ENCODE measurements at regions not wholly inside any gene's neighbourhood (a gene's known extent, or its start where the extent isn't known, plus 50 kb on each side); places are given as distances from the start of the nearest gene placed in this dataset.

DNA sequence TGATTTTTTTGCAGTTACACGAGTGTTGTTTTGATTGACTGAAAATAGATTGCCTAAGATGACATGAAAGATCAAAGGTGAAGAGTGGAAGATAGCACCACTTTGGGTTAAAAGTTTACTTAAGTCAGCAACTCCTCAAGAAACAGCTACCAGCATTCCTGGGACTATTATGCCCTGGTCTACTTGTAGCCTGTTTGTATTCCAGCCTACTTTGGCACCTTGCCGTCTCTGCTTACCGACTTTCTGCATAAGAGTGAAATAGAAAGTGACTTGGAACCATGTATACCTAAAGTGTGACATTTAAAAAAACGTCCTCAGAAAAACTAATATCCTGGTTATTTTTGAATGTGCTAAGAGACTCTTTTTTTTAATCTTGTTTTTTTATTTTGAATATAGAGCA, 631.5 kb upstream of the PTBP2 start:
- Histone ChIP-seq H3K4me3 (replicated peaks in 1 of 3) (no peak overlapping the region), H3K36me3 (no peaks in the 10 kb centered on the region), H3K27ac (no peak overlapping the region), H3K4me1 (no peaks in the 10 kb centered on the region), H3K9me3 (no peaks in the 10 kb centered on the region), H3K27me3 (no peaks in the 10 kb centered on the region)
- TF ChIP-seq, protein P1, sequence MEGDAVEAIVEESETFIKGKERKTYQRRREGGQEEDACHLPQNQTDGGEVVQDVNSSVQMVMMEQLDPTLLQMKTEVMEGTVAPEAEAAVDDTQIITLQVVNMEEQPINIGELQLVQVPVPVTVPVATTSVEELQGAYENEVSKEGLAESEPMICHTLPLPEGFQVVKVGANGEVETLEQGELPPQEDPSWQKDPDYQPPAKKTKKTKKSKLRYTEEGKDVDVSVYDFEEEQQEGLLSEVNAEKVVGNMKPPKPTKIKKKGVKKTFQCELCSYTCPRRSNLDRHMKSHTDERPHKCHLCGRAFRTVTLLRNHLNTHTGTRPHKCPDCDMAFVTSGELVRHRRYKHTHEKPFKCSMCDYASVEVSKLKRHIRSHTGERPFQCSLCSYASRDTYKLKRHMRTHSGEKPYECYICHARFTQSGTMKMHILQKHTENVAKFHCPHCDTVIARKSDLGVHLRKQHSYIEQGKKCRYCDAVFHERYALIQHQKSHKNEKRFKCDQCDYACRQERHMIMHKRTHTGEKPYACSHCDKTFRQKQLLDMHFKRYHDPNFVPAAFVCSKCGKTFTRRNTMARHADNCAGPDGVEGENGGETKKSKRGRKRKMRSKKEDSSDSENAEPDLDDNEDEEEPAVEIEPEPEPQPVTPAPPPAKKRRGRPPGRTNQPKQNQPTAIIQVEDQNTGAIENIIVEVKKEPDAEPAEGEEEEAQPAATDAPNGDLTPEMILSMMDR (IDR thresholded peaks at IDR 0.05) = no peak
- TF ChIP-seq POLR2A (IDR thresholded peaks at IDR 0.05) = no peak
- intact Hi-C loops (cut with DNase I) = no loop called here
- WGBS, 2 donors = 20 to 37% methylated on average over 4 of the region's 4 CpGs
- DNase-seq = no peak

DNA sequence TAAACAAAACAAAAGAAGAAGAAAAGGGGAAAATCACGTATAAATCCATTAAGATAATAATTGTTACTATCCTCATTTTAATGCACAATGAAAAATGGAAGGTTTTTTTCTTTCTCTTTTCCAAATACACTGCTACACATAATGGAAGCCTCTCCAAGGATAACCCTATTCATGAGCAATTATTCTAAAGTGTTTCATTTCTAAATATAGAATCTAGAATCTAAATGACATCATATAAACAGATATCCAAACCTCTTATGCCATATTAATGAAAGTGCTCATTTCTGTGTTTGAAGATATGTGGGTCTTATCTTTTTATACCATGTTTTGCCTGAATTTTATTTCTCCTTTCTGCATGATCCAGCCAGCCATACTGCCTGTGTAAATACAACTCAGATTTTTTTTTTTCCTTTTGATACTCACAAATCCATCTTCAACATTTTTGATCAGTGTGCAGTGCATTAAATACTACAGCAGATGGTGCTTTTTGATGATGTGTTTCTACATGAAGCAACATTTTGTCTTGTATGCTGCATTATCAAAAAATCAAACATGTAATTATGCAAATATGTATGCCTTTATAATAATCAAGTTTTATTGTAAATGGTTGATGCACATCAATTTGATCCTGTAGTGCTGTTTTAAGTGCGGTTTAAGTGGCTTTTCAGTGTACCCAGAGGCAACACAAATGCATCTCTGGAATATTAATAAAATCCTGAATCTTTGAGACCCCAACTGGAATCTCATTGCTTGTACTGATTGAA, 625.6 kb upstream of the PTBP2 start:
- Histone ChIP-seq H3K27me3 (no peaks in the 10 kb centered on the region), H3K27ac (no peak overlapping the region), H3K4me3 (replicated peaks in 1 of 3) (no peak overlapping the region), H3K4me1 (no peaks in the 10 kb centered on the region), H3K9me3 (no peaks in the 10 kb centered on the region), H3K36me3 (no peaks in the 10 kb centered on the region)
- intact Hi-C loops (cut with DNase I) = no loop called here
- 81 to 86% methylated on average over 2 of the region's 2 CpGs for WGBS, 2 donors
- TF ChIP-seq, protein P1 (IDR thresholded peaks at IDR 0.05) = no peak
- TF ChIP-seq POLR2A (IDR thresholded peaks at IDR 0.05) = no peak
- no peak for DNase-seq

DNA sequence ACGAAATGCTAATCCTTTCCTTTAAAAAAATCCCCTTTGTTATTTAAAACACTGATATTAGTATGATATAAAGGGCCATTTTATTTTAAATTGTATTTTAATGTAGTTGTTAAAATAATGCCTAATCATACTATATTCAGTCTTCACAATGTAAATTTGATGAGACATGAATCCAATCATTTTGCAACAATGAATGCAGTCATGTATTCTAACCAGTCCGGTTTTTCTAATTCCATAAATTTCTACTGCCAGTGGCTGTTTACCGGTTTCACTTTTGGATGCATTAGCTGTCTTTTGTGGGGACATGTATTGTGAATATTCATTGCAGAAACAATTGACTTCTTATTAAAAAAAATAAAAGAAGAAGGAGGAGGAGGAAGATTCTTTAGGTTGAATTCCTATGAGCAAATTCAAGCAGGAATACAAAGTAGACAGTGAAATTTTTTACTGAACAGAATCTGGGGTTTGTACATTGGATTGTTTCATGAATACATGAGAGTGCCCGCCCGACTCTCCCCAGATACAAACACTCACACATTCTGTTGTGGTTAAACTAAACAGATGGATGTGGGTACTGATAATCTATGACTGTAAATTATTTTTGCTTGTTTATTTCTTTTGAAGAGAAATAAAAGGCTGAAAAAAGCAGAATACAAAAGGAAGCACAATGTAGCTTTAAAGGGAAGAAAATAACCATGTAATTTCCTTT, 624.8 kb upstream of the PTBP2 start:
- H3K4me3 ChIP-seq (replicated peaks in 1 of 3) = no peak overlapping the region
- TF ChIP-seq, protein P1 (IDR thresholded peaks at IDR 0.05) = no peak
- no peak for TF ChIP-seq POLR2A (IDR thresholded peaks at IDR 0.05)
- intact Hi-C loops (cut with DNase I) = no loop called here

DNA sequence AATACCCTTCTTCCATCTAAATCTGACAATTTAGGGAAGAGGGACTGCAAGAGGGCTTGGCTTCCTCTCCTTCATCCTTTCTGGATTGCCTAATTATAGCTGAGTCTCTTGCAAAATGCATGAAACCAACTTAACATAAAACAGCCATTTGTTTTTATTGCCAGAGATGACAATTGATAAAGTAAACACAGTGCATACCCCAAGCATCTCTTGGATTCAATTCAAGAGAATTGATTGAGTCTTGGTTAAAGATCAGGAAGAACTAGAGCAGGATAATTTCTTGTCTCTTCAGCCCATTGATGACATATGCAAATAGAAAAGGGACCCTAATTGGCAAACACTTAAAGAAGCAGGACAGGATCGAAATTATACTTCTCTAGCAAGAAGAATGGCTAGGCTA, 617.1 kb upstream of the PTBP2 start:
- 56 to 76% methylated on average over 1 of the region's 1 CpG for WGBS, 2 donors
- Histone ChIP-seq H3K4me3 (replicated peaks in 1 of 3) (no peak overlapping the region), H3K4me1 (no peaks in the 10 kb centered on the region), H3K27ac (no peak overlapping the region), H3K36me3 (no peaks in the 10 kb centered on the region), H3K27me3 (no peaks in the 10 kb centered on the region), H3K9me3 (no peaks in the 10 kb centered on the region)
- intact Hi-C loops (cut with DNase I) = no loop called here
- no peak for DNase-seq
- TF ChIP-seq POLR2A (IDR thresholded peaks at IDR 0.05) = no peak
- TF ChIP-seq, protein P1 (IDR thresholded peaks at IDR 0.05) = no peak

More for the DNA sequence above, 624.8 kb upstream of the PTBP2 start:
- WGBS, 2 donors = 80 to 84% methylated on average over 5 of the region's 5 CpGs
- no peak for DNase-seq
- Histone ChIP-seq H3K27me3 (no peaks in the 10 kb centered on the region), H3K36me3 (no peaks in the 10 kb centered on the region), H3K4me1 (no peaks in the 10 kb centered on the region), H3K27ac (no peak overlapping the region), H3K9me3 (no peaks in the 10 kb centered on the region)

DNA sequence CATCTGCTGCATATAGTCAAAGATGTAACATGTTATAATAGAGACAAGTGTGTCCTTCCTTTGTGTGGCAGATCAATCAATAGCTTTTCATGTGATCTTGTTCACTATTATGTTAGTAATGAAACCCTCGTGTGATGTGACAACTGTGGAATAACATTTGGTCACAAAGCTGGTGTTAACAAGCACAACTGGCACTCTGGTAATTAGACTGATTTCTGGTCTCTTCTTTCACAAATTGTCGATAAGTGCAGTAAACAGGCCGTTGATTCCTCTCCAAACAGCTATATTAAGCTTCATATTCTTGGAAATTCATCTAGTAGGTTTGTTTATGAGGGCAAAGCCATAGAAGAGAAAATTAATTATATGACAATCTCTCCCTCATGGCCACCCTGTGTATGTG, 616.7 kb upstream of the PTBP2 start:
- no peak for DNase-seq
- Histone ChIP-seq H3K36me3 (no peaks in the 10 kb centered on the region), H3K4me3 (replicated peaks in 1 of 3) (no peak overlapping the region), H3K4me1 (no peaks in the 10 kb centered on the region), H3K27me3 (no peaks in the 10 kb centered on the region), H3K9me3 (no peaks in the 10 kb centered on the region), H3K27ac (no peak overlapping the region)
- TF ChIP-seq, protein P1 (IDR thresholded peaks at IDR 0.05) = no peak
- no peak for TF ChIP-seq POLR2A (IDR thresholded peaks at IDR 0.05)
- intact Hi-C loops (cut with DNase I) = no loop called here
- 66 to 73% methylated on average over 3 of the region's 3 CpGs for WGBS, 2 donors

Measured in thyroid gland (tissue), 4 donors.